ENCODE measurements at regions not wholly inside any gene's neighbourhood (a gene's known extent, or its start where the extent isn't known, plus 50 kb on each side); places are given as distances from the start of the nearest gene placed in this dataset.

- TF ChIP-seq GATA2 (IDR thresholded peaks at IDR 0.05; ENCODE audit: low read depth, low read length): no peak
- TF ChIP-seq GATA3 (IDR thresholded peaks at IDR 0.05; ENCODE audit: low read depth, low read length): no peak
These were observed 681.2 kb upstream of the GRM7 start for GRCh38 chr3:6179761-6180160.
